ENCODE measurements at regions not wholly inside any gene's neighbourhood (a gene's known extent, or its start where the extent isn't known, plus 50 kb on each side); places are given as distances from the start of the nearest gene placed in this dataset.

GRCh38 chrY:7938982-7939718 lies 1027.6 kb upstream of the AMELY start:
- no peak for TF ChIP-seq POLR2A (IDR thresholded peaks at IDR 0.05)
- TF ChIP-seq, protein P1, sequence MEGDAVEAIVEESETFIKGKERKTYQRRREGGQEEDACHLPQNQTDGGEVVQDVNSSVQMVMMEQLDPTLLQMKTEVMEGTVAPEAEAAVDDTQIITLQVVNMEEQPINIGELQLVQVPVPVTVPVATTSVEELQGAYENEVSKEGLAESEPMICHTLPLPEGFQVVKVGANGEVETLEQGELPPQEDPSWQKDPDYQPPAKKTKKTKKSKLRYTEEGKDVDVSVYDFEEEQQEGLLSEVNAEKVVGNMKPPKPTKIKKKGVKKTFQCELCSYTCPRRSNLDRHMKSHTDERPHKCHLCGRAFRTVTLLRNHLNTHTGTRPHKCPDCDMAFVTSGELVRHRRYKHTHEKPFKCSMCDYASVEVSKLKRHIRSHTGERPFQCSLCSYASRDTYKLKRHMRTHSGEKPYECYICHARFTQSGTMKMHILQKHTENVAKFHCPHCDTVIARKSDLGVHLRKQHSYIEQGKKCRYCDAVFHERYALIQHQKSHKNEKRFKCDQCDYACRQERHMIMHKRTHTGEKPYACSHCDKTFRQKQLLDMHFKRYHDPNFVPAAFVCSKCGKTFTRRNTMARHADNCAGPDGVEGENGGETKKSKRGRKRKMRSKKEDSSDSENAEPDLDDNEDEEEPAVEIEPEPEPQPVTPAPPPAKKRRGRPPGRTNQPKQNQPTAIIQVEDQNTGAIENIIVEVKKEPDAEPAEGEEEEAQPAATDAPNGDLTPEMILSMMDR (IDR thresholded peaks at IDR 0.05) = no peak
